Inferior parietal cortex (tissue), 1 donor: ENCODE measurements at regions not wholly inside any gene's neighbourhood (a gene's known extent, or its start where the extent isn't known, plus 50 kb on each side); places are given as distances from the start of the nearest gene placed in this dataset.

ENCODE experiments used
- DNase-seq: peaks from one replicate; pipeline ENCODE4 v3.0.0-alpha.2; 2016; ENCODE audit errors: extremely low spot score

- no peak for DNase-seq
Observed at GRCh38 chr14:98935921-98936320, 336.1 kb downstream of the BCL11B start.

GRCh38 chr14:98937021-98937420, 335.0 kb downstream of the BCL11B start:
- DNase-seq, result no peak

- no peak for DNase-seq
Observed at GRCh38 chr14:98937712-98938505, 334.1 kb downstream of the BCL11B start.

GRCh38 chr14:98940693-98941437, 331.1 kb downstream of the BCL11B start:
- DNase-seq, result no peak

- DNase-seq, result no peak
Observed at GRCh38 chr14:98941481-98941880, 330.5 kb downstream of the BCL11B start.

GRCh38 chr14:98943907-98944306, 328.1 kb downstream of the BCL11B start:
- DNase-seq, result no peak

- no peak for DNase-seq
Observed at GRCh38 chr14:98944989-98945388, 327.0 kb downstream of the BCL11B start.

GRCh38 chr14:98945611-98946570, 326.1 kb downstream of the BCL11B start:
- DNase-seq, result no peak

GRCh38 chr14:98946940-98947339, 325.1 kb downstream of the BCL11B start:
- DNase-seq, result no peak

- DNase-seq, result no peak
Observed at GRCh38 chr14:98947911-98948595, 323.9 kb downstream of the BCL11B start.

GRCh38 chr14:98949051-98949450, 322.9 kb downstream of the BCL11B start:
- no peak for DNase-seq

- DNase-seq, result no peak
Observed at GRCh38 chr14:98949481-98950135, 322.4 kb downstream of the BCL11B start.

GRCh38 chr14:98950353-98950895, 321.6 kb downstream of the BCL11B start:
- no peak for DNase-seq

GRCh38 chr14:98951031-98951430, 321.0 kb downstream of the BCL11B start:
- DNase-seq, result no peak

GRCh38 chr14:98951521-98952152, 320.4 kb downstream of the BCL11B start:
- no peak for DNase-seq

GRCh38 chr14:98952593-98953350, 319.2 kb downstream of the BCL11B start:
- no peak for DNase-seq

- no peak for DNase-seq
Observed at GRCh38 chr14:98953551-98954348, 318.2 kb downstream of the BCL11B start.

- no peak for DNase-seq
Observed at GRCh38 chr14:98954349-98955000, 317.5 kb downstream of the BCL11B start.
